CD14-positive monocyte (primary cell): ENCODE measurements at regions not wholly inside any gene's neighbourhood (a gene's known extent, or its start where the extent isn't known, plus 50 kb on each side); places are given as distances from the start of the nearest gene placed in this dataset.

ENCODE experiments used
- DNase-seq, 3 donors: peaks; one replicate each; pipeline ENCODE4 v3.0.0-alpha.2; 2011 to 2022
- H2AFZ ChIP-seq: 2 replicates; pipeline ENCODE4 v1.6.0; 2012; ENCODE audit warnings: mild to moderate bottlenecking, low read depth, low read length, inconsistent platforms; ENCODE audit not compliant: insufficient read depth, poor library complexity, severe bottlenecking
- H3K27ac ChIP-seq, 2 donors: 1 replicate in 1 of 2; 2 replicates in 1 of 2; pipeline ENCODE4 v1.5.1; 2012 to 2013; ENCODE audit warnings: low read length in 2 of 2, control low read depth in 1 of 2, inconsistent platforms in 1 of 2, low read depth in 1 of 2, mild to moderate bottlenecking in 1 of 2
- H3K27me3 ChIP-seq, 2 donors: one replicate each; pipeline versions ENCODE4 v1.6.0 to v1.6.1; 2011 to 2013; ENCODE audit warnings: low read length in 2 of 2; ENCODE audit not compliant: control insufficient read depth in 2 of 2, insufficient read depth in 2 of 2
- H3K36me3 ChIP-seq, 2 donors: replicated peaks in 1 of 2; 1 replicate in 1 of 2; 2 replicates in 1 of 2; pipeline versions ENCODE4 v1.5.1 to v1.6.1; 2012 to 2013; ENCODE audit warnings: low read length in 2 of 2, control low read depth in 1 of 2, inconsistent platforms in 1 of 2, mild to moderate bottlenecking in 1 of 2; ENCODE audit not compliant: insufficient read depth in 2 of 2, control insufficient read depth in 1 of 2
- H3K4me1 ChIP-seq, 2 donors: 1 replicate in 1 of 2; 2 replicates in 1 of 2; pipeline versions ENCODE4 v1.5.1 to v1.6.1; 2012 to 2013; ENCODE audit warnings: low read length in 2 of 2, control low read depth in 1 of 2, inconsistent platforms in 1 of 2, mild to moderate bottlenecking in 1 of 2, moderate library complexity in 1 of 2; ENCODE audit not compliant: insufficient read depth in 2 of 2, control insufficient read depth in 1 of 2
- H3K4me2 ChIP-seq: replicated peaks from 2 replicates; pipeline ENCODE3; 2012; ENCODE audit warnings: low read length, moderate library complexity, mild to moderate bottlenecking; ENCODE audit not compliant: poor library complexity, severe bottlenecking; ENCODE audit errors: extremely low read depth
- H3K4me3 ChIP-seq, 3 experiments: fragments of 200-600 bp in 1 of 3; sonication (generic) in 1 of 3; replicated peaks in 1 of 3; 1 replicate in 2 of 3; 2 replicates in 1 of 3; pipeline ENCODE4 v1.5.1; 2011 to 2013; ENCODE audit warnings: low read length in 3 of 3, mild to moderate bottlenecking in 3 of 3, control low read depth in 2 of 3, low read depth in 2 of 3, inconsistent platforms in 1 of 3, moderate library complexity in 1 of 3
- H3K79me2 ChIP-seq: 2 replicates; pipeline ENCODE4 v1.6.0; 2012; ENCODE audit warnings: mild to moderate bottlenecking, control low read depth, inconsistent platforms, low read length, moderate library complexity; ENCODE audit not compliant: insufficient read depth
- H3K9ac ChIP-seq: 2 replicates; pipeline ENCODE4 v1.6.0; 2017; ENCODE audit warnings: low read length, mild to moderate bottlenecking; ENCODE audit not compliant: insufficient read depth, poor library complexity, severe bottlenecking
- H3K9me3 ChIP-seq, 2 donors: replicated peaks in 1 of 2; 1 replicate in 1 of 2; 2 replicates in 1 of 2; pipeline versions ENCODE4 v1.5.1 to v1.6.1; 2012 to 2013; ENCODE audit warnings: low read length in 2 of 2, control low read depth in 1 of 2; ENCODE audit not compliant: control insufficient read depth in 1 of 2, insufficient read depth in 1 of 2
- H4K20me1 ChIP-seq: 2 replicates; pipeline ENCODE4 v1.6.0; 2012; ENCODE audit warnings: mild to moderate bottlenecking, low read length, control low read depth, moderate library complexity; ENCODE audit not compliant: insufficient read depth
- H3K27ac Mint-ChIP-seq, 7 donors: one replicate each; pipeline ENCODE4 v1.8.0; 2020; ENCODE audit warnings: mild to moderate bottlenecking in 7 of 7, mixed read lengths in 7 of 7, moderate library complexity in 6 of 7, inconsistent platforms in 2 of 7
- H3K27me3 Mint-ChIP-seq, 3 donors: one replicate each; pipeline ENCODE4 v1.8.0; 2021 to 2022; ENCODE audit warnings: low read depth in 3 of 3, mild to moderate bottlenecking in 3 of 3, mixed read lengths in 3 of 3, moderate library complexity in 3 of 3, inconsistent platforms in 1 of 3
- H3K36me3 Mint-ChIP-seq, 2 donors: one replicate each; pipeline ENCODE4 v1.8.0; 2020; ENCODE audit warnings: mixed read lengths in 2 of 2, inconsistent platforms in 1 of 2, mild to moderate bottlenecking in 1 of 2
- H3K4me1 Mint-ChIP-seq: one replicate; pipeline ENCODE4 v1.8.0; 2020; ENCODE audit warnings: mild to moderate bottlenecking, mixed read lengths
- H3K4me3 Mint-ChIP-seq, 2 donors: one replicate each; pipeline ENCODE4 v1.8.0; 2020; ENCODE audit warnings: mild to moderate bottlenecking in 2 of 2, mixed read lengths in 2 of 2, moderate library complexity in 1 of 2
- H3K9me3 Mint-ChIP-seq, 7 donors: one replicate each; pipeline ENCODE4 v1.8.0; 2020 to 2022; ENCODE audit warnings: mixed read lengths in 7 of 7, mild to moderate bottlenecking in 6 of 7, moderate library complexity in 6 of 7, inconsistent platforms in 2 of 7
- CTCF ChIP-seq: fragments of 200-600 bp; IDR thresholded peaks from one replicate; pipeline ENCODE4 v1.8.0; 2022; ENCODE audit warnings: antibody characterized with exemption, mild to moderate bottlenecking
- WGBS: methylation state at CpG from one replicate; pipeline ENCODE4 v1.1.5; 2013; ENCODE audit warnings: missing lambda C conversion rate; ENCODE audit not compliant: insufficient coverage; 5-methylcytosine and 5-hydroxymethylcytosine counted together
- intact Hi-C, 2 donors: fragments of 100-400 bp; cut with micrococcal nuclease; formaldehyde crosslinking; loops; one replicate each; pipeline versions ENCODE4 v1.15.0 to v1.15.1; 2023

GRCh38 chr13:90792335-90792734, 555.2 kb upstream of the MIR17HG start:
- no CpG with 5 or more reads among the region's 1 CpG for WGBS
- Mint-ChIP-seq H3K27me3 (no peaks in the 10 kb centered on the region), H3K9me3 (peaks cover 0 to 4% (median 2%) of the 10 kb centered on the region in 7 donors), H3K4me1 (peaks cover under 1% of the 10 kb centered on the region), H3K4me3 (no peak overlapping the region), H3K36me3 (no peaks in the 10 kb centered on the region), H3K27ac (no peak overlapping the region)
- DNase-seq, result no peak
- Histone ChIP-seq H3K4me3 (no peak overlapping the region), H3K79me2 (no peaks in the 10 kb centered on the region), H3K27me3 (no peaks in the 10 kb centered on the region), H3K9me3 (no peaks in the 10 kb centered on the region), H3K36me3 (no peaks in the 10 kb centered on the region), H3K4me2 (no peak overlapping the region), H4K20me1 (no peaks in the 10 kb centered on the region), H3K4me1 (peaks cover under 1% of the 10 kb centered on the region in 2 donors), H3K27ac (no peak overlapping the region), H2AFZ (no peak overlapping the region), H3K9ac (no peak overlapping the region)
- intact Hi-C loops, result no loop called here
- no peak for TF ChIP-seq CTCF

GRCh38 chr13:90793261-90793820, 554.1 kb upstream of the MIR17HG start:
- Histone ChIP-seq H3K9me3 (no peaks in the 10 kb centered on the region), H3K9ac (no peak overlapping the region), H4K20me1 (no peaks in the 10 kb centered on the region), H3K79me2 (no peaks in the 10 kb centered on the region), H3K36me3 (no peaks in the 10 kb centered on the region), H3K4me2 (no peak overlapping the region), H3K4me1 (peaks cover 11% of the 10 kb centered on the region in 2 donors), H2AFZ (no peak overlapping the region), H3K27ac (no peak overlapping the region), H3K27me3 (no peaks in the 10 kb centered on the region), H3K4me3 (no peak overlapping the region)
- 100% methylated on average over 2 of the region's 3 CpGs for WGBS
- Mint-ChIP-seq H3K4me3 (no peak overlapping the region), H3K36me3 (no peaks in the 10 kb centered on the region), H3K4me1 (peaks cover 10% of the 10 kb centered on the region), H3K27ac (no peak overlapping the region), H3K9me3 (peaks cover 0 to 2% (median 0%) of the 10 kb centered on the region in 7 donors), H3K27me3 (no peaks in the 10 kb centered on the region)
- intact Hi-C loops, result no loop called here
- TF ChIP-seq CTCF, result no peak
- no peak for DNase-seq
